ENCODE measurements at regions not wholly inside any gene's neighbourhood (a gene's known extent, or its start where the extent isn't known, plus 50 kb on each side); places are given as distances from the start of the nearest gene placed in this dataset.

- TF ChIP-seq EZH2 (IDR thresholded peaks at IDR 0.05; ENCODE audit: low read length) = no peak
- TF ChIP-seq CTCF (optimal IDR thresholded peaks at IDR 0.05 in 1 of 3, IDR thresholded peaks at IDR 0.05 in 1 of 3, conservative IDR thresholded peaks at IDR 0.05 in 1 of 3; ENCODE audit: extremely low read depth in 1 of 3, insufficient read depth in 2 of 3, low read length in 3 of 3) = no peak
- no peaks in the 10 kb centered on the region for H3K79me2 ChIP-seq (ENCODE audit: control insufficient read depth, insufficient read depth, low read length)
Observed at GRCh38 chr7:114354306-114354705, 60.3 kb upstream of the FOXP2 start.

GRCh38 chr7:114345494-114345893 is 69.1 kb upstream of the FOXP2 start:
- H3K27me3 ChIP-seq (ENCODE audit: control insufficient read depth, extremely low read depth, insufficient read depth, low read length) = no peaks in the 10 kb centered on the region
- no peaks in the 10 kb centered on the region for H3K9me1 ChIP-seq (ENCODE audit: control insufficient read depth, extremely low read depth, insufficient read depth, low read length)
- no peaks in the 10 kb centered on the region for H3K79me2 ChIP-seq (ENCODE audit: control insufficient read depth, insufficient read depth, low read length)
- H2AFZ ChIP-seq (ENCODE audit: control insufficient read depth, low read length) = peak overlapping the region; percentile 91
- no peak overlapping the region for H3K4me3 ChIP-seq (ENCODE audit: control insufficient read depth in 2 of 3, extremely low read depth in 1 of 3, insufficient read depth in 2 of 3, low read depth in 1 of 3, low read length in 3 of 3)
- no peaks in the 10 kb centered on the region for H3K9me3 ChIP-seq (ENCODE audit: control insufficient read depth, low read depth, low read length)
- FAIRE-seq (peak; percentile 83), DNase-seq (ENCODE audit: low read depth, low spot score) (peak; percentile 11)
- peak overlapping the region; percentile 24 for H3K27ac ChIP-seq (ENCODE audit: control insufficient read depth, insufficient read depth, low read length)
- peaks cover 12% of the 10 kb centered on the region for H3K4me1 ChIP-seq (ENCODE audit: control insufficient read depth, extremely low read depth, insufficient read depth, low read length)
- dilution Hi-C loops (cut with MboI; ENCODE audit: extremely low pct_ligation_motif_present, low sequenced_read_pairs) = no loop called here
- H3K4me2 ChIP-seq (ENCODE audit: control insufficient read depth, extremely low read depth, insufficient read depth, low read depth, low read length) = peak overlapping the region; percentile 61
- no peak overlapping the region for H3K9ac ChIP-seq (ENCODE audit: control insufficient read depth, extremely low read depth, insufficient read depth, low read length)
- no peak for TF ChIP-seq EZH2 (IDR thresholded peaks at IDR 0.05; ENCODE audit: low read length)
- TF ChIP-seq CTCF (optimal IDR thresholded peaks at IDR 0.05 in 1 of 3, IDR thresholded peaks at IDR 0.05 in 1 of 3, conservative IDR thresholded peaks at IDR 0.05 in 1 of 3; ENCODE audit: extremely low read depth in 1 of 3, insufficient read depth in 2 of 3, low read length in 3 of 3) = no peak
- H3K36me3 ChIP-seq (ENCODE audit: control insufficient read depth in 2 of 2, extremely low read depth in 1 of 2, insufficient read depth in 2 of 2, low read length in 2 of 2) = no peaks in the 10 kb centered on the region
- H4K20me1 ChIP-seq (ENCODE audit: control insufficient read depth, extremely low read depth, insufficient read depth, low read length) = no peaks in the 10 kb centered on the region

More at GRCh38 chr7:114354306-114354705, 60.3 kb upstream of the FOXP2 start:
- no peaks in the 10 kb centered on the region for H3K9me3 ChIP-seq (ENCODE audit: control insufficient read depth, low read depth, low read length)
- H3K4me2 ChIP-seq (ENCODE audit: control insufficient read depth, extremely low read depth, insufficient read depth, low read depth, low read length) = no peak overlapping the region
- H3K4me3 ChIP-seq (ENCODE audit: control insufficient read depth in 2 of 3, extremely low read depth in 1 of 3, insufficient read depth in 2 of 3, low read depth in 1 of 3, low read length in 3 of 3) = no peak overlapping the region
- FAIRE-seq (no peak), DNase-seq (ENCODE audit: low read depth, low spot score) (no peak)
- H3K4me1 ChIP-seq (ENCODE audit: control insufficient read depth, extremely low read depth, insufficient read depth, low read length) = peaks cover 4% of the 10 kb centered on the region
- H3K9ac ChIP-seq (ENCODE audit: control insufficient read depth, extremely low read depth, insufficient read depth, low read length) = no peak overlapping the region
- H3K9me1 ChIP-seq (ENCODE audit: control insufficient read depth, extremely low read depth, insufficient read depth, low read length) = no peaks in the 10 kb centered on the region
- H3K27me3 ChIP-seq (ENCODE audit: control insufficient read depth, extremely low read depth, insufficient read depth, low read length) = no peaks in the 10 kb centered on the region
- no peak overlapping the region for H2AFZ ChIP-seq (ENCODE audit: control insufficient read depth, low read length)
- H3K27ac ChIP-seq (ENCODE audit: control insufficient read depth, insufficient read depth, low read length) = no peak overlapping the region
- no peaks in the 10 kb centered on the region for H4K20me1 ChIP-seq (ENCODE audit: control insufficient read depth, extremely low read depth, insufficient read depth, low read length)
- no peaks in the 10 kb centered on the region for H3K36me3 ChIP-seq (ENCODE audit: control insufficient read depth in 2 of 2, extremely low read depth in 1 of 2, insufficient read depth in 2 of 2, low read length in 2 of 2)
- dilution Hi-C loops (cut with MboI; ENCODE audit: extremely low pct_ligation_motif_present, low sequenced_read_pairs) = no loop called here

Data from keratinocyte (primary cell).